Uterus (tissue), 2 donors: ENCODE measurements at regions not wholly inside any gene's neighbourhood (a gene's known extent, or its start where the extent isn't known, plus 50 kb on each side); places are given as distances from the start of the nearest gene placed in this dataset.

Experiments
- CTCF ChIP-seq, 4 experiments: fragments of 200-600 bp in 2 of 4; fragments of 450-650 bp in 2 of 4; sonication (generic) in 2 of 4; IDR thresholded peaks; one replicate each; pipeline ENCODE4 v1.5.1; 2016 to 2019; ENCODE audit warnings: antibody characterized with exemption in 4 of 4, mild to moderate bottlenecking in 2 of 4, moderate library complexity in 1 of 4
- POLR2A ChIP-seq, 2 donors: fragments of 450-650 bp; IDR thresholded peaks; one replicate each; pipeline ENCODE4 v1.6.1; 2016; ENCODE audit warnings: antibody characterized with exemption in 2 of 2, mild to moderate bottlenecking in 1 of 2, moderate library complexity in 1 of 2

DNA sequence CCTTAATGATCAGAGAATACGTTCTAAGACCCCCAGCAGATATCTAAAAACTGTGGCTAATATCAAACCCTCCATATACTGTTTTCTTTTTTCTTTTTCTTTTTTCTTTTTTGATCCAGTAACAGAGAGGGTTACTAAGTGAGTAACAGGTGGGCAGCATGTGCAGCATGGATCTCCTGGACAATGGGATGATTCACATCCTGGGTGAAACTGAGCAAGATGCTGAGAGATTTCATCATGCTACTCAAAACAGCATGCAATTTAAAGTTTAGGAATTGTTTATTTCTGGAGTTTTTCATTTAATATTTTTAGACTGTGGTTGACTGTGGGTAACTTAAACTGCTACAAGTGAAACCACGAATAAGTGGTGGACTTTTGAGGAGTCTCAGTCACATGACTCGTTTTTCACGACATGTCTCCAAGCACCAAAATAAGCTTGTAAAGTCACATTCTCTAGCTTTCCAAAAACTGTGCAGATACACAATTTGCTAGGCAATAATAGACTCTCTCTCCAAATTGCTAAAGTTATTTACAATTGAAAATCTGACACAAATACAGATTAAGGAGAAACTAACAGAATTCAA lies 716.2 kb downstream of the NXPH1 start:
- TF ChIP-seq CTCF (IDR thresholded peaks at IDR 0.05) (no peak), POLR2A (IDR thresholded peaks at IDR 0.05) (no peak)
